ENCODE measurements at regions not wholly inside any gene's neighbourhood (a gene's known extent, or its start where the extent isn't known, plus 50 kb on each side); places are given as distances from the start of the nearest gene placed in this dataset.

DNA sequence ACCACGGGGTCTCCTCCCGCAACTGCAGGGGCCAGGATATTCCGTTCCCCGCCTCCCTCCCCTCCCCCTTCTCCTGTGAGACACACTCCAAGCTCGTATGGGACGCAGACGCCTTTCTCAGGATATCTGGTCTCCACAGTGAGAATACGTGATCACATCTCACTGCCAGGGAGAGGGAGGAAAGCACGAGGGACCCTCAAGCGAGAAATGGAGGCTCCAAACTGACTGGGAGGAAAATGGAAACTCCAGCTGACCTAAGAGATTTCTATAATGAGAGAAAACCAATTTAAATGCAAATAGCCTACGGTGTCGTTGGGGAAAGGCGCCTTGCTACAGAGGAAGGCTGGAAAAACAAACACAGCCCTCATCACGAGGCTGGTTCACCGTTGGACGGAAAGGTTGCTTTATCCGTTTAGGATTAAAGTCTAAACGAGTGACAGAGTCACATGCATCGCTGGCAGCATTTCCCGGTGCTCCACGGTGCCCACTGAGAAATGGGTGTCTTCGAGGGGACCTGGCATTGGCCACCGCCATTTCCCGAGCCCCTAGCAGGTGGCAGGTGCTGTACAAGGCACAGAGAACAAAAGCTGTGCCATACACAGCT lies 116.9 kb upstream of the CPEB4 start:
- H3K27ac Mint-ChIP-seq: no peak overlapping the region
- ATAC-seq (no peak), DNase-seq (no peak)
- no peaks in the 10 kb centered on the region for H3K9me3 Mint-ChIP-seq
- H3K4me1 Mint-ChIP-seq: no peaks in the 10 kb centered on the region
- H3K4me3 Mint-ChIP-seq: no peak overlapping the region
- H3K27me3 Mint-ChIP-seq: peaks cover 5% of the 10 kb centered on the region

DNA sequence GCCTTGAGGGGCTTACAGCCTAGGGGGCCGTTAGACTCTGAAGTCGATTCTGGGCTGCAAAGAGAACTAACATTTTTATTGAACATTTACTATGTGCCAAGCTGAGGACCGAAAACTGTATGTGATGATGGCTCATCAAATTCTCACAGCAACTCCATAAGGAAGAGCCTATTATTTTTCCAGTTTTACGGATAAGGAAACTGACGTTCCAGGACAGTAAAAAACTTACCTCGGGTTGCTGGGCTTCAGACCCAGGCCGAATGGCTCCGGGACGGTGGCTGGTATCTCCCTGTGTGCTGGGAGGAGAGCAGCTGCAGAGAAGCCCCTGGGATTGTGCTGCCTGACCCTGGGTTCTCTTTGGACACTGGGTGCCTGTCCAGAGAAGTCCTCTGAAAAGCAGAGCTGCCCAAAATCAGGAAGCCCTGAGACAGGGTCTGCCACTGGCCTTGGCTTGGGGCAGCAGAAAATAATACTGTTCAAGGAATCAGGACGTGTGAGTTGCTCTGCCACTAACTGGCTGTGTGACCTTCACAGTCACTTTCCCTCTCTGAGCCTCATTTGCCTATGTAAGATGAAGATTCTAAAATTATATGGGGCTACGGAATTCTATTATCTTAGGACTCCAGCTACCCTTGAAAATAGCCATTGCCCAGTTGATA lies 116.3 kb upstream of the CPEB4 start:
- Mint-ChIP-seq H3K27me3 (peaks cover 5% of the 10 kb centered on the region), H3K9me3 (no peaks in the 10 kb centered on the region), H3K27ac (no peak overlapping the region), H3K4me1 (no peaks in the 10 kb centered on the region), H3K4me3 (no peak overlapping the region)
- no peak for ATAC-seq
- no peak for DNase-seq

DNA sequence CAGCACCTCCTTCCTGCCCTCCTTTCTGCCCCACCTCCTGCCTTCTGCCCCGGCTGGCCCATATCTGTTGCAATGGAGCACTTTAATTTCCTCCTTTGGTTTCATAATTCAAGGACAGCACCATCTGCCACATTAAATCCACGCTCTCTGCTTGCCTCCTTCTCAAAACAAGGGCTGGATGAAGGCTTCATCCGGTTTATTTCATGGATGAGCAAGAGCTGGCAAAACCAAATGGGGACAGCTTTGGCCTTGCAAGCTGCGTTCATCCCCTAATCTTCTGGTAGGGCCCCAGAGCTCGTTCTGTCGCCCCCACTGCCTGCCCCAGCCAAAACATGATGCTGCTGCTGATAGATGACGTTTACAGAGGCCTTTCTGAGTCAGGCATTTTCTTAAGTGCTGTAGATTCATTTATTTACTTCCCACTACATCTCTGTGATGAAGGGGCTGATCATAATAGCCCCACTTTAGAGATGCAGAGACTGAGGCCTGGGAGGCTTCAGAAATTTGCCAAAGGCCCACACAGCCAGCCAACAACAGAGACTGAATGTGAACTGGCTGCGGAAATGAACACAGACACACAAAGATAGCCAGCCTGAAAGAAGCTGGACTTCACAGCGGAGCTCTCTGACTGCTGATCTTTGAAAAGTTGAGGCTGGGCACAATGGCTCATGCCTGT lies 115.6 kb upstream of the CPEB4 start:
- Mint-ChIP-seq H3K4me1 (no peaks in the 10 kb centered on the region), H3K27ac (peak overlapping the region in 1 of 2 donors; percentile 14), H3K27me3 (peaks cover 5% of the 10 kb centered on the region), H3K4me3 (no peak overlapping the region), H3K9me3 (no peaks in the 10 kb centered on the region)
- DNase-seq (no peak), ATAC-seq (no peak)

DNA sequence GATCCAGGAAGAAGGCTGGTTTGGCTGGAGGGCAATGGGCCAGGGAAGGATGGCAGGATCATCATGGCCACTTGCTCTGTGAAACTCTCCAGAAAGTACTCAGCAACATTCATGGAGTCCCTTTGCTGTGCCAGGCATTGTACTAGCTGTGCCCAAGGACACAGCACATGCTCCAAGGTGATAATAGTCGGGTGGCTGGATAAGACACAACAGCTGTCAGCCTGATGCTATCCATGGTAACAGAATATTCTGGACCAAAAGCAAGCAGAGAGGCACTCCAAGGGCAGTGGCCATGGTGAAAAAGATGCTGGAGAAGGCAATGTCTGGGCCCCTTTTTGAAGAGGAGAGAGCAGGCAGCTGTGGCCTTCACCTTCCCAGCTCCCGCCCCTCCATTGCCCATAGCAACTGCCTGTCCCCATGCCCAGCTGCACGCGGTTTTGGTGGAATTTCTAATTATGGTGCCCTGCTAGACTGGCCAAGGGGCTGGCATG lies 113.8 kb upstream of the CPEB4 start:
- no peaks in the 10 kb centered on the region for H3K4me1 Mint-ChIP-seq
- ATAC-seq: no peak

DNA sequence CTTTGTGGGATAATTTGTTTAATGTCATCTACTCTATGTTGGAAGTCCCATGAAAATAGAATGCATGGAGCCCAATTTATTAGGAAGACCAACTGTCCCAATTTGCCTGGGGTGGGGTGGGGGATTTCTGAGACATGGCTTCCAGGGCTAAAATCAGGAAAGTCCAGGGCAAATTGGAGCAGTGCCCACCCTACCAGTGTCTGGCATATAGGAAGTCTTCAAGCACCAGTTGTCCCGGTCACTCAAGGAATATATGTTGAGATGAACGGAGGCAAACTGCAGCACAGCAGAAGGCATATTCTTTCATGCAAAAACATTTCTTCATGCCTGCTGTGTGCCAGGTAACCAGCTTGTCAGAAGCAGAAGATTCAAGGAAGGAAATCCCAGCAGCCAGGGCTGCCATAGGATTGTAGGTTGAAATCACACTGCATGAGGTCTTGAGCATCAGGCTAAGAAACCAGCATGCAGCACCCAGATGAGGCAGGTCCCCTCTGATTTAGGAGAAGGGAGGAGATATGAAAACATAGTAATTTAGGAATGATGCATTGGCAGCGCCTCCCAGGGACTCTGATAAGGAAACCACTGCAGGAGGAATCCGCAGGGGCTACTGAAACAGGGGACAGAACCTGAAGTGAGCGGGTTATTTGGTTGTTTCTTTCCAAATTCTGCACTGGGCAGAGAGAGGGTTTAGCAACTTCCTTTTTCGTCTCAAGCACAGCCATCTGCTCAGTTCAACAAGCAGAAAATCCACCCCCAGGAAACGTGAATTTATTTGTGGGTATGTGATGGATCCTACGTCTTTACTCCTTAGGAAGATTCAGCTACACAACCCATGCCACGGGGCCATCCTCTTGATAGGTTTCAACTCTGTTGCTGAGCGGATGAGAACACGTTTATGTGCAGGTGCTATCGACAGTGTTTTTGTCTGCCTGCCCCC lies 112.6 kb upstream of the CPEB4 start:
- H3K27ac Mint-ChIP-seq: no peak overlapping the region
- no peak for ATAC-seq

More for the DNA sequence above, 113.8 kb upstream of the CPEB4 start:
- no peak for DNase-seq
- Mint-ChIP-seq H3K27me3 (peaks cover 5% of the 10 kb centered on the region), H3K4me3 (no peak overlapping the region), H3K9me3 (no peaks in the 10 kb centered on the region), H3K27ac (no peak overlapping the region)

DNA sequence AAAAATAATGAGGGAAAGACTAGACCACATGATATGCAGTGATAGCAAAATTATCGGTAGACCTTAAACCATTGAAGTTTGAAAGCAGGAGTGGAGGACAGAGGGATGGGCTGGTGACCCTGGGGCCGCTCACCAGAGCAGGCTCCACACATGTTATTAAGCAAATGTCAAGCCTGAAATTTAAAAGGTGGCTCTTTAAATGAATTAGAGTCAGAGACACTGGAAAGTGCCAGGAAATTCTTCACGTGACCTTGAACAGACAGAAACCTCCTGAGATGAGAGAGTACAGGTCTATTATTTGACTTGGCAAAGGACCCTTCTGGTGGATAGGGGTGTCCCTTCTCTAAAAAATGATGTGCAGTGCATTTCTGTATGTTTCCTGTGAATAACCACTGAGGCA lies 111.0 kb upstream of the CPEB4 start:
- H3K27ac Mint-ChIP-seq: no peak overlapping the region
- DNase-seq: no peak
- no peak for ATAC-seq

More for the DNA sequence above, 112.6 kb upstream of the CPEB4 start:
- DNase-seq: no peak
- no peaks in the 10 kb centered on the region for H3K4me1 Mint-ChIP-seq
- no peaks in the 10 kb centered on the region for H3K9me3 Mint-ChIP-seq
- no peak overlapping the region for H3K4me3 Mint-ChIP-seq
- H3K27me3 Mint-ChIP-seq: no peaks in the 10 kb centered on the region

DNA sequence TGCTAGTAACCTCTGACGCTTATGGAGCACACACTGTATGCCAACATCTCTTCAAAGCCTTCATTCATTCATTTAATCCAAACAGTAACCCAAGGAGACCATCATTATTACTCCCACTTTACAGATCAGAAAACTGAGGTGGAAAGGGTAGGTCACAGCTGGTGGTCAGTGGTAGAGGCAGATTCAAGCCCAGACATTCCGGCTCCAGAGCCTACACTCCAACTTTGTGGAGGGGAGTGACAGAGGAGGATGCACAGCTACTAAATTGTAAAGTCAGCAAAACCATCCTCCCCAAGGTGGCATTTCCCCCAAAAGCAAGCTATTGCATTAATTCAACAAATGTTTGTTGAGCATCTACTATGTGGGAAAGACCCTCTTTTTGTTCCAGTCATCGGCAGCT lies 110.5 kb upstream of the CPEB4 start:
- peaks cover 15% of the 10 kb centered on the region for H3K4me1 Mint-ChIP-seq
- no peak for ATAC-seq
- H3K27me3 Mint-ChIP-seq: no peaks in the 10 kb centered on the region
- H3K27ac Mint-ChIP-seq: no peak overlapping the region
- H3K4me3 Mint-ChIP-seq: no peak overlapping the region
- no peak for DNase-seq
- peaks cover 0 to 6% of the 10 kb centered on the region in 2 donors for H3K9me3 Mint-ChIP-seq

More for the DNA sequence above, 111.0 kb upstream of the CPEB4 start:
- no peak overlapping the region for H3K4me3 Mint-ChIP-seq
- no peaks in the 10 kb centered on the region for H3K27me3 Mint-ChIP-seq
- peaks cover 10% of the 10 kb centered on the region for H3K4me1 Mint-ChIP-seq
- H3K9me3 Mint-ChIP-seq: peaks cover 0 to 6% of the 10 kb centered on the region in 2 donors

GRCh38 chr5:173778152-173778782 lies 109.9 kb upstream of the CPEB4 start:
- peaks cover 15% of the 10 kb centered on the region for H3K4me1 Mint-ChIP-seq
- H3K4me3 Mint-ChIP-seq: no peak overlapping the region
- H3K9me3 Mint-ChIP-seq: peaks cover 0 to 6% of the 10 kb centered on the region in 2 donors
- peak overlapping the region in 1 of 2 donors; percentile 23 for H3K27ac Mint-ChIP-seq
- DNase-seq (no peak), ATAC-seq (no peak)
- no peaks in the 10 kb centered on the region for H3K27me3 Mint-ChIP-seq

DNA sequence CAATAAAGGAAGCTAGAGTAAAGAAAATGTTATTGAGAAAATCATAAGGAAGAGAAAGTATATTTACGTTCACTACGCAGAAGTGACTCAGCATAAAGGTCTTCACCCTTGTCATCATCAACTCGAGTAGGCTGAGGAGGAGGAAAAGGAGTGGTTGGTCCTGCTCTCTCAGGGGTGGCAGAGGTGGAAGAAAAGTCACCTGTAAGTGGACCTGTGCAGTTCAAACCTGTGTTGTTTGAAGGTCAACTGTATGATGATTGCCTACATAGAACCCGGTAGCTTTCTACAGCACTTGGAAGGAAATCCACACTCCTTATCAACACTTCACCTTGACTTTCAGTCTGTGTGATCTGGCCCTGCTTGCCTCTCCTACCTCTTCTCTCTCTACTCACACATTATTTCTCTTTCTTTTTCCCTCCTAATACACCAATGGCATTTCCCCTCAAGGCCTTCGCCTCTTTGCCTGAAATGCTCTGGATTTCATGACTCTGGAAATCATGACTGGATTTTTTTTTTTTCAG lies 109.3 kb upstream of the CPEB4 start:
- no peaks in the 10 kb centered on the region for H3K27me3 Mint-ChIP-seq
- H3K4me1 Mint-ChIP-seq: peaks cover 15% of the 10 kb centered on the region
- no peak overlapping the region for H3K4me3 Mint-ChIP-seq
- peaks cover 0 to 6% of the 10 kb centered on the region in 2 donors for H3K9me3 Mint-ChIP-seq
- no peak overlapping the region for H3K27ac Mint-ChIP-seq
- DNase-seq: no peak
- no peak for ATAC-seq

DNA sequence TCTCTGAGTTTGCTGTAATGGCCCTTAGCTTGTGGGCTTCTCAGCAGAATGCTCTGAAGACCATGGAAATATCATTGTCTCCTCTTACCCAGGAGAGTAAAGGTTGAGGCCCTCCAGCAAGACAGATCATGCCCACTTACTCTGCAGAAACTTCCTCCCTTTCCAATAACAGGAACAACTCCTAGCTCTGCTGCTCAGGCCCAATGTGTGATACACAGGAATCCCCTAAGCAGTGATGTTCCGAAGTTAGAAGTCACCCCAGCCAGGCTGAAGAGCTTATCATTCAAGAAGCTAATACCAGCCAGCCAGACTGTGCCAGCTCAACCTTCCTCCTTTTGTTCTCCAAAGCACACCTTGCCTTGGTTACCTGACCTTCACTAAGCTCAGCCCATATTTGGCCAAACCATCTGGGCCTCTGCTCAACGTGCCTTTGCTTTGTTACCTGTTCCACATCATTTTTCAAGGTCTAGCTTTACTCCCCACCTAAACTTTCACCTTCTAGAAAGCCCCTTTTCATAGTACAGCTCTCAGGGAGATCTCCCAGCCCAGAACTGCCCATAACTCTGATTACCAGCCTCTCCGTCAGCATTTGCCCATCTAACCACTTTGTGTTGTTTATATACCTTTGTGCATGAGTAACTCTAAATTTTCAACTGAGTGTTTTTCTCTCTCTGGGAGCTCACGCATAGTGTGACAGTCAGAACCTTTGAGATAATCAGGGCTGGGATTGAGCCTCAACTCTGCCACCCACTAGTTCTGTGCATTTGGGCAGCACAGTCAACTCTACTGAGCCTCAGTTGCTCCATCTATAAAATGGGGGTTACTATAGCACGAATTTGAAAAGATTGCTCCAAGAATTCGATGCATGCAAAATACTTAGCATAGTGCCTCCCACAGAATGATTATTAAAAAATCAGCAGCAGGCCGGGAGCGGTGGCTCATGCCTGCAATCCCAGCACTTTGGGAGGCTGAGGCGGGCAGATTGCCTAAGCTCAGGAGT lies 107.6 kb upstream of the CPEB4 start:
- Mint-ChIP-seq H3K27me3 (no peaks in the 10 kb centered on the region), H3K4me3 (no peak overlapping the region), H3K9me3 (peaks cover 0 to 6% of the 10 kb centered on the region in 2 donors), H3K4me1 (peaks cover 15% of the 10 kb centered on the region), H3K27ac (peak overlapping the region in 1 of 2 donors; percentile 21)
- DNase-seq (no peak), ATAC-seq (no peak)

DNA sequence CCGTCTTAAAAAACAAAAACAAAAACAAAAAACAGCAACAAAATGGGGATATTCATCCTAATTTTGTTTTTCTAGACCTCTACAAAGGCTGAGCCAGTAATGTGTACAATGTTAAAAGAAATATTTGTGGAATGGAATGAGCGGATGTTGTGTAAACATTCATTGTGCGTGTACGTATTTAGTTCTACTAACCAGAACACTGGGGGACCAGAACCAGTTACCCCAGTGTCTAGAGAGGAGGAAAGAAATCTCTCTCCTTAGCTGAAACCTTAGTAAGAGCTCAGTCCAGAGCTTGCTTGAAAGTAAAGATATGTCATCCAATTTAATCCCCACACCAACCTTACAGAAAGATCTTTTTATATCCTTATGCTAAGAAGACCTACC lies 106.7 kb upstream of the CPEB4 start:
- peak overlapping the region in 1 of 2 donors; percentile 89 for H3K27ac Mint-ChIP-seq
- H3K4me1 Mint-ChIP-seq: peaks cover 15% of the 10 kb centered on the region
- no peaks in the 10 kb centered on the region for H3K27me3 Mint-ChIP-seq
- DNase-seq (no peak), ATAC-seq (no peak)
- H3K9me3 Mint-ChIP-seq: peaks cover 0 to 6% of the 10 kb centered on the region in 2 donors
- peak overlapping the region in 1 of 2 donors; percentile 23 for H3K4me3 Mint-ChIP-seq

GRCh38 chr5:173781816-173782670 lies 106.1 kb upstream of the CPEB4 start:
- Mint-ChIP-seq H3K9me3 (peaks cover 0 to 10% of the 10 kb centered on the region in 2 donors), H3K4me3 (peak overlapping the region; percentile 23 to 40), H3K4me1 (peaks cover 19% of the 10 kb centered on the region), H3K27ac (peak overlapping the region; percentile 91), H3K27me3 (no peaks in the 10 kb centered on the region)
- ATAC-seq (peak; percentile 66), DNase-seq (peak; percentile 10 to 32)

DNA sequence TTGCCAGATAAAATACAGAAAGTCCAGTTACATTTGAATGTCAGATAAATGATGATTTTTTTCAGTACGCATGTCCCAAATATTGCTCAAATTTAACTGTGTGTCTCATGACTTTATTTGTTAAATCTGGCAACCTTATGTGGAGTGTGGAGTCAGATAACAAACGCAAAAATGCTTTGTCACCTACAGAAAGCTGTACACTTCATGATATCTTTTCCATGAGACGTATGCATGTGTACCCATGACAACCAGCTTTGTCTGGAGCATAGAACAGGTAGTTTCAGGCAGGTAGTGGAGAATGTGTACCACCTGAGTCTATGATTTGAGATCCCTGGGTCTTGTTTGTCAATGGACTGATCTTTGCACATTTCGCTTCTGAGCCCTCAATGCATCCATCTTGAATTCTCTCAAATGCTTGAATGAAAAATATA lies 105.5 kb upstream of the CPEB4 start:
- Mint-ChIP-seq H3K27me3 (no peaks in the 10 kb centered on the region), H3K9me3 (peaks cover 0 to 13% of the 10 kb centered on the region in 2 donors), H3K4me3 (no peak overlapping the region), H3K27ac (peak overlapping the region in 1 of 2 donors; percentile 91), H3K4me1 (peaks cover 20% of the 10 kb centered on the region)
- no peak for DNase-seq
- no peak for ATAC-seq

Measured in stimulated activated naive CD8-positive, alpha-beta T cell treated with anti-CD3 and anti-CD28 coated beads, Interleukin-15, amount 100 ng/mL, for 72 hours (primary cell).